K562 (cell line): ENCODE measurements at regions not wholly inside any gene's neighbourhood (a gene's known extent, or its start where the extent isn't known, plus 50 kb on each side); places are given as distances from the start of the nearest gene placed in this dataset.

ENCODE experiments used
- CAMTA2 ChIP-seq: fragments of 250-450 bp; sonication (Bioruptor Pico); conservative IDR thresholded peaks from 2 replicates; pipeline ENCODE4 v1.5.1; 2022
- CTBP1 ChIP-seq: fragments of 450-650 bp; IDR thresholded peaks from 2 replicates; pipeline ENCODE4 v1.6.1; 2016; ENCODE audit warnings: borderline replicate concordance
- ETV6 ChIP-seq, 3 experiments: fragments of 150-350 bp in 1 of 3; sonication (generic) in 1 of 3; formaldehyde crosslinking in 1 of 3; IDR thresholded peaks; 2 replicates each; pipeline versions ENCODE4 v1.6.1 to v1.8.0; 2014 to 2022; ENCODE audit warnings: borderline replicate concordance in 2 of 3, low read depth in 2 of 3, antibody characterized with exemption in 1 of 3, low read length in 1 of 3, mild to moderate bottlenecking in 1 of 3, missing genetic modification reagents in 1 of 3
- HMGXB4 ChIP-seq: sonication (generic); formaldehyde crosslinking; IDR thresholded peaks from 2 replicates; pipeline ENCODE4 v1.8.1; 2023; ENCODE audit warnings: mild to moderate bottlenecking, missing genetic modification reagents
- ILF3 ChIP-seq: fragments of 450-650 bp; IDR thresholded peaks from 2 replicates; pipeline ENCODE4 v1.6.1; 2018; ENCODE audit warnings: antibody characterized with exemption, mild to moderate bottlenecking, moderate library complexity, borderline replicate concordance
- JUND ChIP-seq, 2 experiments: IDR thresholded peaks; 2 replicates in 1 of 2; 3 replicates in 1 of 2; pipeline ENCODE4 v1.6.1; 2011; ENCODE audit warnings: borderline replicate concordance in 2 of 2, low read depth in 2 of 2, low read length in 2 of 2, improper control_type of control experiment in 1 of 2, missing biosample characterization in 1 of 2, missing genetic modification characterization in 1 of 2, missing genetic modification reagents in 1 of 2
- KLF6 ChIP-seq: fragments of 250-450 bp; sonication (Bioruptor Pico); IDR thresholded peaks from 2 replicates; pipeline ENCODE4 v1.4.0; 2020; ENCODE audit warnings: mild to moderate bottlenecking, moderate library complexity, borderline replicate concordance
- LCOR ChIP-seq: sonication (generic); formaldehyde crosslinking; IDR thresholded peaks from 2 replicates; pipeline ENCODE4 v1.8.0; 2022; ENCODE audit warnings: mild to moderate bottlenecking, missing genetic modification reagents
- MEIS2 ChIP-seq: fragments of 450-650 bp; IDR thresholded peaks from 2 replicates; pipeline ENCODE4 v1.6.1; 2014; ENCODE audit warnings: mild to moderate bottlenecking; ENCODE audit not compliant: partially characterized antibody
- POLR2AphosphoS2 ChIP-seq: IDR thresholded peaks from 2 replicates; pipeline ENCODE4 v1.6.1; 2012; ENCODE audit warnings: low read length, improper control_type of control experiment
- POLR2H ChIP-seq: IDR thresholded peaks from 2 replicates; pipeline ENCODE4 v1.6.1; 2016; ENCODE audit warnings: missing genetic modification characterization, low read depth, mild to moderate bottlenecking, control low read depth, missing compliant biosample characterization, moderate library complexity
- RBM22 ChIP-seq: fragments of 200-400 bp; formaldehyde crosslinking; IDR thresholded peaks from 2 replicates; pipeline ENCODE4 v1.6.1; 2018; ENCODE audit warnings: low read length, low read depth; ENCODE audit not compliant: poor library complexity, severe bottlenecking
- REST ChIP-seq, 2 experiments: fragments of 450-650 bp; formaldehyde crosslinking in 1 of 2; IDR thresholded peaks; 2 replicates each; pipeline versions ENCODE4 v1.4.0 to v1.6.1; 2014 to 2020; ENCODE audit warnings: mild to moderate bottlenecking in 2 of 2, borderline replicate concordance in 1 of 2, low read depth in 1 of 2
- SIRT6 ChIP-seq: IDR thresholded peaks from one replicate; pipeline ENCODE4 v1.6.1; 2012; ENCODE audit warnings: low read depth, mild to moderate bottlenecking, control low read depth, inconsistent platforms, low read length, moderate library complexity
- SRSF3 ChIP-seq: fragments of 200-400 bp; formaldehyde crosslinking; IDR thresholded peaks from 2 replicates; pipeline ENCODE4 v1.6.1; 2016; ENCODE audit warnings: mild to moderate bottlenecking, low read length, moderate library complexity; ENCODE audit not compliant: insufficient read depth
- TARDBP ChIP-seq: fragments of 450-650 bp; IDR thresholded peaks from 2 replicates; pipeline ENCODE4 v1.6.1; 2016
- ZNF3 ChIP-seq: fragments of 250-450 bp; sonication (Bioruptor Pico); IDR thresholded peaks from 2 replicates; pipeline ENCODE4 v1.5.0; 2021; ENCODE audit warnings: mild to moderate bottlenecking, moderate library complexity
- ZNF445 ChIP-seq: fragments of 250-450 bp; sonication (Bioruptor Pico); IDR thresholded peaks from 2 replicates; pipeline ENCODE4 v1.4.0; 2020; ENCODE audit warnings: low read depth, mild to moderate bottlenecking, moderate library complexity
- ZNF695 ChIP-seq: fragments of 450-650 bp; formaldehyde crosslinking; IDR thresholded peaks from 2 replicates; pipeline ENCODE4 v1.4.0; 2020; ENCODE audit warnings: mild to moderate bottlenecking, moderate library complexity

- TF ChIP-seq REST (IDR thresholded peaks at IDR 0.05; ENCODE audit: borderline replicate concordance): no peak; the same call in 1 of the 2 replicates
- no peak for TF ChIP-seq REST (CRISPR knock-in tag; IDR thresholded peaks at IDR 0.05; ENCODE audit: low read depth)
- no peak for TF ChIP-seq ZNF695 (CRISPR knock-in tag)
- TF ChIP-seq LCOR: no peak
- TF ChIP-seq ILF3: no peak
- no peak for TF ChIP-seq TARDBP
- TF ChIP-seq POLR2H (tag): no peak
- TF ChIP-seq HMGXB4 (CRISPR knock-in tag): no peak
- peak; percentile 34 for TF ChIP-seq MEIS2
- no peak for TF ChIP-seq ZNF3 (CRISPR knock-in tag)
- no peak for TF ChIP-seq ETV6 (IDR thresholded peaks at IDR 0.05; ENCODE audit: borderline replicate concordance in 1 of 2, low read depth in 2 of 2, low read length in 1 of 2)
- TF ChIP-seq ETV6 (CRISPR knock-in tag; IDR thresholded peaks at IDR 0.05; ENCODE audit: borderline replicate concordance): no peak
- no peak for TF ChIP-seq RBM22
- no peak for TF ChIP-seq CAMTA2 (CRISPR knock-in tag)
- no peak for TF ChIP-seq SIRT6
- TF ChIP-seq POLR2AphosphoS2: no peak
- peak; percentile 70; the same call in 1 of the 2 replicates for TF ChIP-seq JUND (IDR thresholded peaks at IDR 0.05; ENCODE audit: borderline replicate concordance, low read depth, low read length)
- peak; percentile 74; the same call in 1 of the 3 replicates for TF ChIP-seq JUND (tag; IDR thresholded peaks at IDR 0.05; ENCODE audit: borderline replicate concordance, low read depth, low read length)
- TF ChIP-seq KLF6 (CRISPR knock-in tag): no peak
- no peak for TF ChIP-seq ZNF445
- peak; percentile 34; the same call in 1 of the 2 replicates for TF ChIP-seq CTBP1
- no peak for TF ChIP-seq SRSF3
Measured at GRCh38 chr7:135803143-135803542, 54.5 kb upstream of the FAM180A start (continued).
